Muscle layer of colon (tissue), 2 donors: ENCODE measurements at regions not wholly inside any gene's neighbourhood (a gene's known extent, or its start where the extent isn't known, plus 50 kb on each side); places are given as distances from the start of the nearest gene placed in this dataset.

Source experiments
- H3K27ac ChIP-seq: one replicate; pipeline ENCODE4 v1.7.0; 2013; ENCODE audit warnings: low read depth, mild to moderate bottlenecking, low read length, moderate library complexity
- H3K27me3 ChIP-seq, 2 donors: one replicate each; pipeline ENCODE4 v1.7.0; 2013; ENCODE audit warnings: low read length in 2 of 2, mild to moderate bottlenecking in 2 of 2; ENCODE audit not compliant: insufficient read depth in 2 of 2, control insufficient read depth in 1 of 2
- H3K36me3 ChIP-seq: one replicate; pipeline ENCODE4 v1.7.0; 2013; ENCODE audit warnings: mild to moderate bottlenecking, low read length; ENCODE audit not compliant: insufficient read depth
- H3K4me1 ChIP-seq: one replicate; pipeline ENCODE4 v1.7.0; 2013; ENCODE audit warnings: mild to moderate bottlenecking, low read length; ENCODE audit not compliant: insufficient read depth
- H3K4me3 ChIP-seq, 2 donors: one replicate each; pipeline ENCODE4 v1.7.0; 2013; ENCODE audit warnings: low read length in 2 of 2, low read depth in 1 of 2, mild to moderate bottlenecking in 1 of 2, moderate library complexity in 1 of 2
- H3K9ac ChIP-seq: one replicate; pipeline ENCODE4 v1.7.0; 2013; ENCODE audit warnings: low read length
- H3K9me3 ChIP-seq: one replicate; pipeline ENCODE4 v1.7.0; 2013; ENCODE audit warnings: mild to moderate bottlenecking, low read length
- donor health status: abdominal sarcoma.
- donor health status: Adenocarcinoma of cecum.

GRCh38 chr10:131731780-131732630 lies 168.8 kb upstream of the PPP2R2D start:
- Histone ChIP-seq H3K27ac (no peak overlapping the region), H3K4me3 (no peak overlapping the region), H3K4me1 (no peaks in the 10 kb centered on the region), H3K9ac (no peak overlapping the region), H3K27me3 (no peaks in the 10 kb centered on the region), H3K9me3 (peaks cover 6% of the 10 kb centered on the region), H3K36me3 (no peaks in the 10 kb centered on the region)

- Histone ChIP-seq H3K9me3 (peaks cover 6% of the 10 kb centered on the region), H3K36me3 (no peaks in the 10 kb centered on the region), H3K9ac (no peak overlapping the region), H3K4me1 (no peaks in the 10 kb centered on the region), H3K27me3 (no peaks in the 10 kb centered on the region), H3K27ac (no peak overlapping the region), H3K4me3 (no peak overlapping the region)
Observed at GRCh38 chr10:131732631-131733127, 168.1 kb upstream of the PPP2R2D start.

DNA sequence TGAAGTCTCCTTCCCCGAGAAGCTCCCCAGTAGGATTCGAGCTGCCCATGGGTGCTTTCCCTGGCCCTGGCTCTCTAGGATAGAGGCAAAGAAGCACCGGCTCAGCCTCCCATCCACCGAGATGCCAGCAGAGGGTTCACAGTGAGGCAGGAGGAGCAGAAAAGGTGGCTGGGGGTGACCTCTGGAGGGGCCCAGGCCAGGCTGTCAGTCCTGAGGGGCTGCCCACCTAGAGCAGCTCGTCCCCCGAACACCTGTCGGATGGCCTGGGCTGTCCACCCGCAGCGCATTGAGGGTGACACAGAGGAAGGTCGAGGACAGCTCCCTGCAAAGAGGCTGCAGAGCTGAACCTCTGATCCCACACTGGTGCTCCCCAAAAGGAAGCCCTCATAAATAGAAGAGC lies 167.2 kb upstream of the PPP2R2D start:
- Histone ChIP-seq H3K36me3 (no peaks in the 10 kb centered on the region), H3K4me1 (no peaks in the 10 kb centered on the region), H3K4me3 (no peak overlapping the region), H3K9me3 (peaks cover 6% of the 10 kb centered on the region), H3K27ac (no peak overlapping the region), H3K9ac (no peak overlapping the region), H3K27me3 (no peaks in the 10 kb centered on the region)

GRCh38 chr10:131735577-131735976 lies 165.2 kb upstream of the PPP2R2D start:
- Histone ChIP-seq H3K9ac (no peak overlapping the region), H3K4me1 (no peaks in the 10 kb centered on the region), H3K4me3 (no peak overlapping the region), H3K9me3 (peaks cover 6% of the 10 kb centered on the region), H3K27me3 (no peaks in the 10 kb centered on the region), H3K27ac (no peak overlapping the region), H3K36me3 (no peaks in the 10 kb centered on the region)

DNA sequence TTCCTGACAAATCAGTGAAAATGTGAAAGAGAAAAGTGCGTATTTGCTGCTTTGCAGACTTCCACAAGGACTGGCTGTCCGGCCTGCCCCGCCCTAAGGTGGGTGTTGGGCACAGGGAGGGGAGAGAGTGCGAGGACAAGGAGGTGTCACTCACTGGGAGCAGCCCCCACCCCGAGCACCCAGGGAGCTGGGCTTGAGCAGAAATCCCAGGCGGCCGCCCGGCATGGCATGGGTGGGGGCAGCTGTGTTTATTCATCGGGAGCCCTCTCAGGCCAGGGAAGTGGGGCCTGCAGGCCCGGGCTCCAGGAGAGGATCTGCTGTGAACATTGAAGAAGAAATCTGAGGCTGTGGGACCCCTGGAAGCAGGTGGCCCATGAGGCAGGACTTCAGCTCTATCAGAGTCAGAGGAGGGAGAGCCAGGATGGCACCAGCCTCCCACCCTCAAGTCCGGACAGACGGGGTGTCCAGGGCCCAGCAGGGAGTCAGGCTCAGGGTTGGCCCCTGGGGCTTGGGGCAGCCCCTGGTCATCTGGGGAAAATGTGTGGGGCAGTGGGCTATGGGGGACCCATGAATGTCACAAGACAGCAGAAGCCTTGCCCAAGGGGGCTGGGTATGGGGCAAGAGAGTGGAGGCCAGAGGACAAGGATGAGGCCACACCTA lies 164.4 kb upstream of the PPP2R2D start:
- Histone ChIP-seq H3K27me3 (no peaks in the 10 kb centered on the region), H3K9me3 (peaks cover 6% of the 10 kb centered on the region), H3K36me3 (no peaks in the 10 kb centered on the region), H3K9ac (no peak overlapping the region), H3K27ac (no peak overlapping the region), H3K4me3 (no peak overlapping the region), H3K4me1 (no peaks in the 10 kb centered on the region)

- no peaks in the 10 kb centered on the region for H3K4me1 ChIP-seq
- H3K27me3 ChIP-seq = no peaks in the 10 kb centered on the region
- H3K9ac ChIP-seq = no peak overlapping the region
- H3K4me3 ChIP-seq = no peak overlapping the region
- no peak overlapping the region for H3K27ac ChIP-seq
- H3K36me3 ChIP-seq = no peaks in the 10 kb centered on the region
- peaks cover 1% of the 10 kb centered on the region for H3K9me3 ChIP-seq
Observed at GRCh38 chr10:131737543-131738395, 163.0 kb upstream of the PPP2R2D start.

DNA sequence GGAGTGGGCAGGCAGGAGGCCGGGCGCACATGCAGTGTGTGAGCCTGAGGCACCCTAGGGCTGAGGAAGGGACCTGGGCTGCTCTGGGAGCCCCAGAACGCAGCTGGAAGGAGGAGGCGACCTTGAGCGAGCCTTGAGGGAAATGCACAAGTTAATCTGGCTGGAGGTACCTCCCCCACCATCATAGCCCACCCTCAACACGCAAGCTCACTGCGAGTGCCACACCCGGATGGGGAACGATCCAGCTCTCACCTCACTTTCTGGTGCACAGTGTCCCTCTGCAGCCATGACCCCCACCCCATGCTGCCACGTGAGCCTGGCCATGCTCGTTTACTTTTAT lies 162.4 kb upstream of the PPP2R2D start:
- H3K4me1 ChIP-seq = no peaks in the 10 kb centered on the region
- H3K9ac ChIP-seq = no peak overlapping the region
- no peak overlapping the region for H3K4me3 ChIP-seq
- H3K9me3 ChIP-seq = no peaks in the 10 kb centered on the region
- H3K27ac ChIP-seq = no peak overlapping the region
- peaks cover 0 to 2% of the 10 kb centered on the region in 2 donors for H3K27me3 ChIP-seq
- no peaks in the 10 kb centered on the region for H3K36me3 ChIP-seq

DNA sequence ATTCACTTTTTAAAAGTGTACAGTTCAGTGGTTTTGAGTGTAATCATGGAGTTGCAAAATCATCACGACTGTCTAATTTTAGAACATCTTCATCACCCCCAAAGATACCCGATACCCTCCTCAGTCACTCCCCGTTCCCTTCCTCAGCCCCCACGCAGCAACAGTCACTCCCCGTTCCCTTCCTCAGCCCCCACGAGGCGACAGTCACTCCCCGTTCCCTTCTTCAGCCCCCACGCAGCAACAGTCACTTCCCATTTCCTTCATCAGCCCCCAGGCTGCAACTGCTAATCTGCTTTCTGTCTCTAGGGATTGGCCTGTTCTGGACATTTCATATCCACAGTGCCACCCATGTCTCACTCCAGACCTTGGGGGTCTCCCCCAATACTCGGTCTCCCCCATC lies 161.6 kb upstream of the PPP2R2D start:
- Histone ChIP-seq H3K9me3 (no peaks in the 10 kb centered on the region), H3K36me3 (no peaks in the 10 kb centered on the region), H3K27ac (no peak overlapping the region), H3K27me3 (peaks cover 0 to 7% of the 10 kb centered on the region in 2 donors), H3K4me3 (no peak overlapping the region), H3K9ac (no peak overlapping the region), H3K4me1 (no peaks in the 10 kb centered on the region)

DNA sequence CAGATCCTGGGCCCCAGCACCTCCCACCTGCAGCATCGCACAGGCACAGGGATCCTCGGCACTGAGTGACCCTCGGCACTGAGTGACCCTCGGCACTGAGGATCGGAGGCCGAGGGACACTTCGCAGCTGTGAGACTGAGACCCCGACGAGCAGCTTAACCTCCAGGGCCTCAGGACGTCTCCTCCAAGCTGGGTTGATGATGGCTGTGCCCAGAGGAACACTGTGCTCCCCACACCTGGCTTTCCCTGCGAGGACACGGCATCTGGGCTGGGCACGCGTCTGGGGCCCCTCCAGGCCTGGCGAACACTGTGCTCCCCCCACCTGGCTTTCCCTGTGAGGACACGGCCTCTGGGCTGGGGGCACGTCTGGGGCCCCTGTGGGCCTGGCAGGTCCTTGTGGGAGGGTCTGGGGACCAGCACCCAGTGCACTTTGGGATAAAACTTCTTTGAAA lies 158.3 kb upstream of the PPP2R2D start:
- H3K4me1 ChIP-seq = no peaks in the 10 kb centered on the region
- H3K9ac ChIP-seq = no peak overlapping the region
- H3K27ac ChIP-seq = no peak overlapping the region
- H3K9me3 ChIP-seq = no peaks in the 10 kb centered on the region
- no peak overlapping the region for H3K4me3 ChIP-seq
- no peaks in the 10 kb centered on the region for H3K36me3 ChIP-seq
- peaks cover 0 to 7% of the 10 kb centered on the region in 2 donors for H3K27me3 ChIP-seq

GRCh38 chr10:131743190-131744151 lies 157.3 kb upstream of the PPP2R2D start:
- H3K4me3 ChIP-seq = no peak overlapping the region
- no peak overlapping the region for H3K27ac ChIP-seq
- H3K27me3 ChIP-seq = peaks cover 0 to 7% of the 10 kb centered on the region in 2 donors
- H3K36me3 ChIP-seq = no peaks in the 10 kb centered on the region
- H3K9me3 ChIP-seq = no peaks in the 10 kb centered on the region
- H3K9ac ChIP-seq = no peak overlapping the region
- H3K4me1 ChIP-seq = no peaks in the 10 kb centered on the region
